Tibial nerve (tissue), 4 donors: ENCODE measurements at regions not wholly inside any gene's neighbourhood (a gene's known extent, or its start where the extent isn't known, plus 50 kb on each side); places are given as distances from the start of the nearest gene placed in this dataset.

Experiments used
- DNase-seq, 2 donors: peaks; one replicate each; pipeline ENCODE4 v3.0.0-alpha.2; 2019; ENCODE audit warnings: low spot score in 2 of 2
- H3K27ac ChIP-seq, 4 donors: fragments of 200-600 bp; sonication (generic) in 3 of 4; one replicate each; pipeline ENCODE4 v1.5.1; 2017 to 2019; ENCODE audit warnings: mild to moderate bottlenecking in 1 of 4
- H3K27me3 ChIP-seq, 2 donors: fragments of 200-600 bp; sonication (generic) in 1 of 2; one replicate each; pipeline versions ENCODE4 v1.5.1 to v1.6.0; 2017 to 2019
- H3K36me3 ChIP-seq, 3 donors: fragments of 200-600 bp; sonication (generic); one replicate each; pipeline ENCODE4 v1.5.1; 2018 to 2019
- H3K4me1 ChIP-seq, 4 donors: fragments of 200-600 bp; sonication (generic) in 3 of 4; one replicate each; pipeline ENCODE4 v1.5.1; 2017 to 2019
- H3K4me3 ChIP-seq, 4 donors: fragments of 200-600 bp; sonication (generic) in 3 of 4; one replicate each; pipeline ENCODE4 v1.5.1; 2017 to 2019; ENCODE audit warnings: mild to moderate bottlenecking in 1 of 4, moderate library complexity in 1 of 4
- H3K9me3 ChIP-seq, 4 donors: fragments of 200-600 bp; sonication (generic) in 3 of 4; one replicate each; pipeline ENCODE4 v1.5.1; 2017 to 2019
- CTCF ChIP-seq, 5 experiments: fragments of 200-600 bp in 3 of 5; fragments of 450-650 bp in 2 of 5; sonication (generic) in 3 of 5; IDR thresholded peaks; one replicate each; pipeline ENCODE4 v1.5.1; 2016 to 2019; ENCODE audit warnings: antibody characterized with exemption in 5 of 5, mild to moderate bottlenecking in 3 of 5, moderate library complexity in 2 of 5
- EP300 ChIP-seq, 2 donors: sonication (generic); formaldehyde crosslinking; IDR thresholded peaks; one replicate each; pipeline ENCODE4 v1.6.1; 2017; ENCODE audit warnings: antibody characterized with exemption in 2 of 2, mild to moderate bottlenecking in 1 of 2
- POLR2A ChIP-seq, 2 donors: fragments of 450-650 bp; IDR thresholded peaks; one replicate each; pipeline ENCODE4 v1.6.1; 2017; ENCODE audit warnings: antibody characterized with exemption in 2 of 2, mild to moderate bottlenecking in 2 of 2, moderate library complexity in 2 of 2
- WGBS, 2 donors: methylation state at CpG; one replicate each; pipeline ENCODE4 v1.1.5; 2018; 5-methylcytosine and 5-hydroxymethylcytosine counted together

- Histone ChIP-seq H3K4me1 (peaks cover 0 to 21% (median 8%) of the 10 kb centered on the region in 4 donors), H3K9me3 (no peaks in the 10 kb centered on the region), H3K27me3 (no peaks in the 10 kb centered on the region), H3K27ac (peak overlapping the region in 1 of 4 donors; percentile 1), H3K4me3 (no peak overlapping the region), H3K36me3 (no peaks in the 10 kb centered on the region)
- no peak for TF ChIP-seq CTCF (IDR thresholded peaks at IDR 0.05)
- TF ChIP-seq EP300 (IDR thresholded peaks at IDR 0.05) = no peak
- TF ChIP-seq POLR2A (IDR thresholded peaks at IDR 0.05) = no peak
- DNase-seq = no peak
- 25 to 28% methylated on average over 5 of the region's 5 CpGs for WGBS, 2 donors
These were observed 440.4 kb upstream of the ADAMTS5 start for GRCh38 chr21:27407271-27407670.

GRCh38 chr21:27406300-27407009 lies 439.6 kb upstream of the ADAMTS5 start:
- H3K27ac ChIP-seq = peak overlapping the region in 2 of 4 donors; percentile 29 to 60

GRCh38 chr21:27403011-27403410 lies 436.1 kb upstream of the ADAMTS5 start:
- DNase-seq = no peak
- no peak overlapping the region for H3K27ac ChIP-seq
- no peaks in the 10 kb centered on the region for H3K9me3 ChIP-seq
- no peak for TF ChIP-seq POLR2A (IDR thresholded peaks at IDR 0.05)
- TF ChIP-seq CTCF (IDR thresholded peaks at IDR 0.05) = no peak
- no peak for TF ChIP-seq EP300 (IDR thresholded peaks at IDR 0.05)
- H3K27me3 ChIP-seq = no peaks in the 10 kb centered on the region
- WGBS, 2 donors = 89 to 91% methylated on average over 3 of the region's 3 CpGs
- peaks cover 0 to 21% (median 8%) of the 10 kb centered on the region in 4 donors for H3K4me1 ChIP-seq
- no peak overlapping the region for H3K4me3 ChIP-seq
- no peaks in the 10 kb centered on the region for H3K36me3 ChIP-seq

More at GRCh38 chr21:27406300-27407009, 439.6 kb upstream of the ADAMTS5 start:
- Histone ChIP-seq H3K9me3 (no peaks in the 10 kb centered on the region), H3K27me3 (no peaks in the 10 kb centered on the region), H3K4me3 (no peak overlapping the region), H3K4me1 (peaks cover 0 to 21% (median 8%) of the 10 kb centered on the region in 4 donors), H3K36me3 (no peaks in the 10 kb centered on the region)
- no peak for DNase-seq
- WGBS, 2 donors = 13 to 14% methylated on average over 3 of the region's 3 CpGs
- TF ChIP-seq EP300 (IDR thresholded peaks at IDR 0.05) = no peak
- TF ChIP-seq POLR2A (IDR thresholded peaks at IDR 0.05) = no peak
- TF ChIP-seq CTCF (IDR thresholded peaks at IDR 0.05) = no peak

GRCh38 chr21:27400045-27400444 lies 433.2 kb upstream of the ADAMTS5 start:
- no peak for TF ChIP-seq EP300 (IDR thresholded peaks at IDR 0.05)
- TF ChIP-seq CTCF (IDR thresholded peaks at IDR 0.05) = no peak
- no peak for TF ChIP-seq POLR2A (IDR thresholded peaks at IDR 0.05)
- no peak for DNase-seq
- no peak overlapping the region for H3K27ac ChIP-seq
- peaks cover 0 to 1% (median 0%) of the 10 kb centered on the region in 4 donors for H3K4me1 ChIP-seq
- WGBS, 2 donors = 74 to 75% methylated on average over 4 of the region's 4 CpGs
- H3K27me3 ChIP-seq = no peaks in the 10 kb centered on the region
- no peaks in the 10 kb centered on the region for H3K9me3 ChIP-seq
- no peaks in the 10 kb centered on the region for H3K36me3 ChIP-seq
- H3K4me3 ChIP-seq = no peak overlapping the region

- peaks cover 0 to 8% (median 0%) of the 10 kb centered on the region in 4 donors for H3K4me1 ChIP-seq
- DNase-seq = no peak
- WGBS, 2 donors = 86 to 95% methylated on average over 1 of the region's 1 CpG
- no peak overlapping the region for H3K27ac ChIP-seq
- no peak for TF ChIP-seq CTCF (IDR thresholded peaks at IDR 0.05)
- no peak for TF ChIP-seq EP300 (IDR thresholded peaks at IDR 0.05)
- no peaks in the 10 kb centered on the region for H3K36me3 ChIP-seq
- no peak overlapping the region for H3K4me3 ChIP-seq
- H3K27me3 ChIP-seq = no peaks in the 10 kb centered on the region
- H3K9me3 ChIP-seq = no peaks in the 10 kb centered on the region
These were observed 430.7 kb upstream of the ADAMTS5 start for GRCh38 chr21:27397578-27397977.
